Esophagus muscularis mucosa (tissue), 4 donors: ENCODE measurements at regions not wholly inside any gene's neighbourhood (a gene's known extent, or its start where the extent isn't known, plus 50 kb on each side); places are given as distances from the start of the nearest gene placed in this dataset.

Experiments
- DNase-seq: peaks from one replicate; pipeline ENCODE4 v3.0.0-alpha.2; 2017; ENCODE audit errors: extremely low spot score
- H3K27ac ChIP-seq, 4 donors: fragments of 200-600 bp; sonication (generic); replicated peaks in 1 of 4; 1 replicate in 3 of 4; 2 replicates in 1 of 4; pipeline ENCODE4 v1.5.1; 2016 to 2019; ENCODE audit warnings: mild to moderate bottlenecking in 1 of 4
- H3K27me3 ChIP-seq, 4 donors: fragments of 200-600 bp; sonication (generic); one replicate each; pipeline versions ENCODE4 v1.5.1 to v1.6.0; 2016 to 2019
- H3K36me3 ChIP-seq, 4 donors: fragments of 200-600 bp; sonication (generic); one replicate each; pipeline ENCODE4 v1.5.1; 2016 to 2019
- H3K4me1 ChIP-seq, 4 donors: fragments of 200-600 bp; sonication (generic); one replicate each; pipeline ENCODE4 v1.5.1; 2016 to 2019
- H3K4me3 ChIP-seq, 4 donors: fragments of 200-600 bp; sonication (generic); 1 replicate in 2 of 4; 2 replicates in 2 of 4; pipeline ENCODE4 v1.5.1; 2016 to 2019; ENCODE audit warnings: mild to moderate bottlenecking in 4 of 4, moderate library complexity in 1 of 4
- H3K9me3 ChIP-seq, 4 donors: fragments of 200-600 bp; sonication (generic); 1 replicate in 3 of 4; 2 replicates in 1 of 4; pipeline ENCODE4 v1.5.1; 2016 to 2019
- CTCF ChIP-seq, 3 experiments: fragments of 200-600 bp in 2 of 3; fragments of 450-650 bp in 1 of 3; sonication (generic) in 2 of 3; IDR thresholded peaks; one replicate each; pipeline ENCODE4 v1.5.1; 2017 to 2019; ENCODE audit warnings: antibody characterized with exemption in 3 of 3, mild to moderate bottlenecking in 2 of 3, moderate library complexity in 1 of 3
- EP300 ChIP-seq: sonication (generic); formaldehyde crosslinking; IDR thresholded peaks from one replicate; pipeline ENCODE4 v1.6.1; 2017; ENCODE audit warnings: antibody characterized with exemption
- POLR2A ChIP-seq: fragments of 450-650 bp; IDR thresholded peaks from one replicate; pipeline ENCODE4 v1.6.1; 2017; ENCODE audit warnings: antibody characterized with exemption, moderate library complexity, mild to moderate bottlenecking, low read depth
- POLR2AphosphoS5 ChIP-seq, 2 donors: sonication (generic); formaldehyde crosslinking; IDR thresholded peaks; one replicate each; pipeline ENCODE4 v1.6.1; 2017; ENCODE audit warnings: antibody characterized with exemption in 2 of 2
- WGBS: methylation state at CpG from one replicate; pipeline ENCODE4 v1.1.5; 2018; 5-methylcytosine and 5-hydroxymethylcytosine counted together
- intact Hi-C: fragments of 100-400 bp; cut with DNase I; formaldehyde crosslinking; loops from one replicate; pipeline ENCODE4 v1.15.1; 2023

- Histone ChIP-seq H3K9me3 (no peaks in the 10 kb centered on the region), H3K4me3 (no peak overlapping the region), H3K36me3 (no peaks in the 10 kb centered on the region), H3K27ac (peak overlapping the region in 3 of 4 donors; percentile 14 to 49 (median 37)), H3K27me3 (no peaks in the 10 kb centered on the region), H3K4me1 (peaks cover 0 to 35% (median 19%) of the 10 kb centered on the region in 4 donors)
- DNase-seq = no peak
- 76% methylated on average over 5 of the region's 5 CpGs for WGBS
- no peak for TF ChIP-seq POLR2A
- intact Hi-C loops = no loop called here
Observed at GRCh38 chr21:27740084-27740483, 773.2 kb upstream of the ADAMTS5 start.

GRCh38 chr21:27739187-27739586 lies 772.3 kb upstream of the ADAMTS5 start:
- TF ChIP-seq POLR2A (no peak), POLR2AphosphoS5 (IDR thresholded peaks at IDR 0.05) (peak in 1 of 2 donors; percentile 28), CTCF (IDR thresholded peaks at IDR 0.05) (no peak), EP300 (no peak)
- Histone ChIP-seq H3K27ac (peak overlapping the region in 3 of 4 donors; percentile 15 to 49 (median 37)), H3K9me3 (no peaks in the 10 kb centered on the region), H3K4me1 (peaks cover 0 to 36% (median 21%) of the 10 kb centered on the region in 4 donors), H3K27me3 (no peaks in the 10 kb centered on the region), H3K4me3 (no peak overlapping the region), H3K36me3 (no peaks in the 10 kb centered on the region)
- no peak for DNase-seq
- intact Hi-C loops = no loop called here
- WGBS = 54% methylated on average over 1 of the region's 1 CpG

GRCh38 chr21:27735699-27736098 lies 768.8 kb upstream of the ADAMTS5 start:
- intact Hi-C loops = no loop called here
- no peak for TF ChIP-seq POLR2AphosphoS5 (IDR thresholded peaks at IDR 0.05)
- TF ChIP-seq EP300 = no peak
- no peak for TF ChIP-seq CTCF (IDR thresholded peaks at IDR 0.05)
- no peak for TF ChIP-seq POLR2A
- no peaks in the 10 kb centered on the region for H3K9me3 ChIP-seq
- peaks cover 0 to 25% (median 21%) of the 10 kb centered on the region in 4 donors for H3K4me1 ChIP-seq
- no peaks in the 10 kb centered on the region for H3K27me3 ChIP-seq
- no peak for DNase-seq
- H3K27ac ChIP-seq = no peak overlapping the region
- no peaks in the 10 kb centered on the region for H3K36me3 ChIP-seq
- H3K4me3 ChIP-seq = no peak overlapping the region
- WGBS = 95% methylated on average over 3 of the region's 3 CpGs

DNA sequence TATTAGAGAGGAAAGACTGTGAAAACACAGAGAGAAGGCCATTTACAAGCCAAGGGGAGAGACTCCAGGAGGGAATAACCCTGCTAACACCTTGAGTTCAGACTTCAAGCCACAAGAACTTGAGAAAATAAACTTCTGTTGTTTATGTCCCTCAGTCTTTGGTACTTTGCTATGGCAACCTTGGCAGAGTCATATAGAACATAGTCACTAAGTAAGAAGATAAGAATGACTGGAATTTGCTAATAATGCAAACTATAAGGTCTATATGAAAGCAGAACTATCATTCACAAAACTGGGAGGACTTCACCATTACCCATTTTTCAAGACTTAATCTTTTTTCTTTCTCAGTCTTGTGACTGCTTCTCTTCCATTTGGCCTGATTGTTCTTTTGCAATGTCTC lies 767.3 kb upstream of the ADAMTS5 start:
- H3K27ac ChIP-seq = no peak overlapping the region
- no peak overlapping the region for H3K4me3 ChIP-seq
- H3K4me1 ChIP-seq = peaks cover 0 to 13% (median 10%) of the 10 kb centered on the region in 4 donors
- H3K36me3 ChIP-seq = no peaks in the 10 kb centered on the region
- TF ChIP-seq POLR2AphosphoS5 (IDR thresholded peaks at IDR 0.05) (no peak), EP300 (no peak), POLR2A (no peak), CTCF (IDR thresholded peaks at IDR 0.05) (no peak)
- DNase-seq = no peak
- H3K27me3 ChIP-seq = no peaks in the 10 kb centered on the region
- no peaks in the 10 kb centered on the region for H3K9me3 ChIP-seq
- intact Hi-C loops = no loop called here

- intact Hi-C loops = no loop called here
- TF ChIP-seq EP300 (no peak), POLR2A (no peak), POLR2AphosphoS5 (IDR thresholded peaks at IDR 0.05) (no peak), CTCF (IDR thresholded peaks at IDR 0.05) (no peak)
- Histone ChIP-seq H3K36me3 (no peaks in the 10 kb centered on the region), H3K4me3 (no peak overlapping the region), H3K4me1 (no peaks in the 10 kb centered on the region), H3K9me3 (no peaks in the 10 kb centered on the region), H3K27ac (no peak overlapping the region), H3K27me3 (no peaks in the 10 kb centered on the region)
- 82% methylated on average over 1 of the region's 1 CpG for WGBS
- DNase-seq = no peak
Observed at GRCh38 chr21:27725916-27726315, 759.0 kb upstream of the ADAMTS5 start.
